ENCODE measurements at regions not wholly inside any gene's neighbourhood (a gene's known extent, or its start where the extent isn't known, plus 50 kb on each side); places are given as distances from the start of the nearest gene placed in this dataset.

DNA sequence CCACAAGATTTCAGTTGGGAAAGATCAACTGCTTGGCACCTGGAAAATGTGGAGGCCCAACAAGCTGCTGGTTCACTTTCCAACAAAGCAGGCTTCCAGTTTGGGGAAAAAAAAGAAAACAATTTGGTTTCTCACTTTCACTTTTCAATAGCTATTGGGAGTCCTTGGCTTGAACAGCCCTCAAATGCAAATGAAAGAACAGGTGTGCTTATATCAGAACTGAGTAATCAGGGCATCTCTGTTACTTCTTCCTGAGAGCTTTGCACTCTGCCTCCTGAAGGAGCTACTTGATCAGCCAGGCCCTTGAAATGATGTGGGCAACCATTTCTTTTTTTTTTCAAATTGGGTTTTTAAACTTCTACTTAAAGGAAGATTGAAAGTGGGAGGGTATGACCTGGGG is 73.5 kb downstream of the MFAP3 start:
- Histone ChIP-seq H3K4me3 (ENCODE audit: low read depth, low read length) (no peak overlapping the region), H3K27ac (no peak overlapping the region), H3K27me3 (ENCODE audit: insufficient read depth, low read depth, severe bottlenecking) (no peaks in the 10 kb centered on the region), H3K9me3 (ENCODE audit: severe bottlenecking) (no peaks in the 10 kb centered on the region), H3K36me3 (no peaks in the 10 kb centered on the region)
- DNase-seq = no peak
- TF ChIP-seq, protein P1, sequence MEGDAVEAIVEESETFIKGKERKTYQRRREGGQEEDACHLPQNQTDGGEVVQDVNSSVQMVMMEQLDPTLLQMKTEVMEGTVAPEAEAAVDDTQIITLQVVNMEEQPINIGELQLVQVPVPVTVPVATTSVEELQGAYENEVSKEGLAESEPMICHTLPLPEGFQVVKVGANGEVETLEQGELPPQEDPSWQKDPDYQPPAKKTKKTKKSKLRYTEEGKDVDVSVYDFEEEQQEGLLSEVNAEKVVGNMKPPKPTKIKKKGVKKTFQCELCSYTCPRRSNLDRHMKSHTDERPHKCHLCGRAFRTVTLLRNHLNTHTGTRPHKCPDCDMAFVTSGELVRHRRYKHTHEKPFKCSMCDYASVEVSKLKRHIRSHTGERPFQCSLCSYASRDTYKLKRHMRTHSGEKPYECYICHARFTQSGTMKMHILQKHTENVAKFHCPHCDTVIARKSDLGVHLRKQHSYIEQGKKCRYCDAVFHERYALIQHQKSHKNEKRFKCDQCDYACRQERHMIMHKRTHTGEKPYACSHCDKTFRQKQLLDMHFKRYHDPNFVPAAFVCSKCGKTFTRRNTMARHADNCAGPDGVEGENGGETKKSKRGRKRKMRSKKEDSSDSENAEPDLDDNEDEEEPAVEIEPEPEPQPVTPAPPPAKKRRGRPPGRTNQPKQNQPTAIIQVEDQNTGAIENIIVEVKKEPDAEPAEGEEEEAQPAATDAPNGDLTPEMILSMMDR (IDR thresholded peaks at IDR 0.05; ENCODE audit: low read depth, low read length) = no peak

DNA sequence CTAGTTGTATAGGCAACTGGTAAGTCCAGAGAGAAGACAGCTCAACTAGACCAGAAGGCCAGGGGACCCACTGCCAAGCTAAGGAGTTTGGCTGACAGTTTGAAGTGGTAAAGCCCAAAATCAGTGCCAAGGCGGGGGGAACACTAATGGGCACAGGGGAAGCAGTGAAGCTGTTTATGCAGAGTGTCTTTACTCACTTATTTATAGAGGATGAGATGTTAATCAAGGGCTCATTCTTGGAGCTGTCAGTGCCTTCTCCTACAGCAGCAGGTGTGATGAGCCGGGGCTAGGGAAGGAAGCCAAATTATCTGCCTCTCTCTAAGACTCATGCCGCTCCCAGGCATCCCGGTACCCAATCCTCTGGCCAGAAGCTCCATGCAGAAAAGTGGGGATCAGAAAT is 75.2 kb upstream of the GALNT10 start:
- no peak overlapping the region for H3K27ac ChIP-seq
- no peaks in the 10 kb centered on the region for H3K9me3 ChIP-seq (ENCODE audit: severe bottlenecking)
- no peaks in the 10 kb centered on the region for H3K27me3 ChIP-seq (ENCODE audit: insufficient read depth, low read depth, severe bottlenecking)
- DNase-seq = no peak
- TF ChIP-seq, protein P1 (IDR thresholded peaks at IDR 0.05; ENCODE audit: low read depth, low read length) = no peak
- H3K4me3 ChIP-seq (ENCODE audit: low read depth, low read length) = no peak overlapping the region
- H3K36me3 ChIP-seq = no peaks in the 10 kb centered on the region

DNA sequence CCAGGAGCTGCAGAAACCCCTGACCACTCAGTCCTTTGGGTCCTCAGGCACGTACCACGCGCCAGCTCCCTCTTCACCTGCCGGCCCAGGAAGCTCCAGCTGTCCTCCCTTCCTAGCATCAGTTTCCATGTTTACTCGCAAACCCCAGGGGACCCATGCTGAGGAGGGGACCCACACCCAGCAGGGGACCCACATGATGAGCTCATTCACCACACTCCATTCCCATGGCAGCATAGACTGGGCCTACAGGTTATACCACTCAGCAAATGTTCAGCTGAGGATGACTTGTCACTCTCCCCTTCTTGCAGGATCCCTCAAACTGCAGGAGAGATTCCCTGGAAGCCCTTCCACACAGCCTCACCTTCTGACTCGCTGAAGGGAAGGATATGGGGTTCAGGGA is 73.5 kb upstream of the GALNT10 start:
- H3K36me3 ChIP-seq = no peaks in the 10 kb centered on the region
- H3K4me3 ChIP-seq (ENCODE audit: low read depth, low read length) = no peak overlapping the region
- H3K27ac ChIP-seq = no peak overlapping the region
- DNase-seq = no peak
- TF ChIP-seq, protein P1 (IDR thresholded peaks at IDR 0.05; ENCODE audit: low read depth, low read length) = no peak
- H3K9me3 ChIP-seq (ENCODE audit: severe bottlenecking) = no peaks in the 10 kb centered on the region
- H3K27me3 ChIP-seq (ENCODE audit: insufficient read depth, low read depth, severe bottlenecking) = no peaks in the 10 kb centered on the region

DNA sequence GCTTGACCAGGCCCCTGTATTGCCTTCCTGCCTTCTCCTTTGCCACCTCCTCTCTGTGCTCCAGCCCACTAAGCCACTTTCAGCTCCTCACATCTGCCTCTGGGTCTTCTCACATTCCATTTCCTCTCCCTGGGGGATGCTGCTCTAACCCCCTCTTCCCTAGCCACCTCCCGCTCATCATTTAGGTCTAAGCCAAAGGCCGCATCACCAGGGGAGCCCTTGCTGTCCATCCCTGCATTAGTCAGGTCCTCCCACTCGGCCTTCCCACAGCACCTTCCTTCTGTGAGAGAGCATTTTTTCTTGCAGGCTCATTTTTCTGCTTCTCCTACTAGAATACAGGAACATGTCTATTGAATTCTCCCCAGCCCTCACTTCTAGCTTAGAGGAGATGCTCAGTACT is 72.6 kb upstream of the GALNT10 start:
- no peak overlapping the region for H3K4me3 ChIP-seq (ENCODE audit: low read depth, low read length)
- TF ChIP-seq, protein P1 (IDR thresholded peaks at IDR 0.05; ENCODE audit: low read depth, low read length) = no peak
- H3K36me3 ChIP-seq = no peaks in the 10 kb centered on the region
- no peaks in the 10 kb centered on the region for H3K27me3 ChIP-seq (ENCODE audit: insufficient read depth, low read depth, severe bottlenecking)
- no peak for DNase-seq
- H3K27ac ChIP-seq = no peak overlapping the region
- no peaks in the 10 kb centered on the region for H3K9me3 ChIP-seq (ENCODE audit: severe bottlenecking)

DNA sequence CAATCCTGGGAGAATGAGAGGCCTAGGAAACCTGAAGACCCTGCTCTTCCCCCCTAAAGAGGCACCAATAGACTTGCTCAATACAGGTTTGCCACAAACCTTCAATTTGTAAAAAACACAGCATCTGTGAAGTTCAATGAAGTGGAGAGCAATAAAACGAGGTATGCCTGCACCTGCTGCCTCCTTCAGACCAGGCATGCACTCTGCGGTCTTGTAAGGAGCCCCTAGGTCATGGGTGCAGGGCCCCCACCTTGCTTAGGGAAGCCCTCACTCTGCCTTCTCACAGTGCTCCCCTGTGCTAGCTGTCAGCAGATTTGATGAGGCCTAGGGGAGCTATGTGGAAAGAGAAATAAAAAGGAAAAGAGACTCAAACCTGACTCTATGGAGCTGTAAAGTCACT is 72.1 kb upstream of the GALNT10 start:
- no peaks in the 10 kb centered on the region for H3K9me3 ChIP-seq (ENCODE audit: severe bottlenecking)
- H3K4me3 ChIP-seq (ENCODE audit: low read depth, low read length) = no peak overlapping the region
- no peak overlapping the region for H3K27ac ChIP-seq
- no peaks in the 10 kb centered on the region for H3K27me3 ChIP-seq (ENCODE audit: insufficient read depth, low read depth, severe bottlenecking)
- TF ChIP-seq, protein P1 (IDR thresholded peaks at IDR 0.05; ENCODE audit: low read depth, low read length) = no peak
- H3K36me3 ChIP-seq = no peaks in the 10 kb centered on the region
- no peak for DNase-seq

DNA sequence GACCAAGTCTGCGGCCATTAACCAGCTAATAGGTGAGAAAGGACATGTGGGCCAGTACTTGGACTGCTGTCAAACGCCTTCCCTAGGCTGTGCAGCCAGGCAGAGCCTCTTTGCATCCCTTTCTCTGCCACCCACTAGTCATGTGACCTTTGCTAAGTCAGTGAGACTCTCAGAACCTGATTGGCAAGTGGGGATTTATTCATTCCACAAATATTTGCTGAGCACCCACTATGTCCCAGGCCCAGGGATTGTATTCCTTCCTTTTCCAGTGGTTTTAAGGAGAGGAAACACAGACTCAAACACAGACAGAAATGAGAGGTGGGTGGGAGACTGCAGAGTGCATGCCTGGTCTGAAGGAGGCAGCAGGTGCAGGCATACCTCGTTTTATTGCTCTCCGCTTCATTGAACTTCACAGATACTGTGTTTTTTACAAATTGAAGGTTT is 71.6 kb upstream of the GALNT10 start:
- Histone ChIP-seq H3K9me3 (ENCODE audit: severe bottlenecking) (no peaks in the 10 kb centered on the region), H3K27ac (no peak overlapping the region), H3K4me3 (ENCODE audit: low read depth, low read length) (no peak overlapping the region), H3K36me3 (no peaks in the 10 kb centered on the region), H3K27me3 (ENCODE audit: insufficient read depth, low read depth, severe bottlenecking) (no peaks in the 10 kb centered on the region)
- no peak for DNase-seq
- TF ChIP-seq, protein P1 (IDR thresholded peaks at IDR 0.05; ENCODE audit: low read depth, low read length) = 0 out of 2 replicates have a peak, but pooled peaks have one; percentile 27

All from WERI-Rb-1 (cell line).